ENCODE measurements at regions not wholly inside any gene's neighbourhood (a gene's known extent, or its start where the extent isn't known, plus 50 kb on each side); places are given as distances from the start of the nearest gene placed in this dataset.

DNA sequence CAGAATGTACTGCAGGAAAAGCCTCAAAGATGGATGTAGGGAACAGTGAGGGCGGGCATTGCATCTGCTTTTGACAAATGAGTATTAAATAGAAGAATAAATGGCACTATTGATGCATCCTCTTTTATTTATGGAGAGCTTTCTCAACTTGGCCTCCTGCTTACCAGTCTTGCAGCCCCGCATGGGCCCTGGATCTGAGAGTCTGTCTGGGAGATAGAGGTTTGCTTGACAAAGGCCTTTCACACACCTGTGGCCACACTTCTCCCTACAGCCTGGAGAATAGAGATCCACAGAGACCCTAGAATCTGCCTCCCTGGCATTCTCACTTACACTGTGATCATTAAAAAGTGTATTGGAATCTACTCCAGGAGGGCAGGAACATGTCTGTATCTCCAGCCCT, 203.8 kb upstream of the CDH4 start:
- TF ChIP-seq, protein P1, sequence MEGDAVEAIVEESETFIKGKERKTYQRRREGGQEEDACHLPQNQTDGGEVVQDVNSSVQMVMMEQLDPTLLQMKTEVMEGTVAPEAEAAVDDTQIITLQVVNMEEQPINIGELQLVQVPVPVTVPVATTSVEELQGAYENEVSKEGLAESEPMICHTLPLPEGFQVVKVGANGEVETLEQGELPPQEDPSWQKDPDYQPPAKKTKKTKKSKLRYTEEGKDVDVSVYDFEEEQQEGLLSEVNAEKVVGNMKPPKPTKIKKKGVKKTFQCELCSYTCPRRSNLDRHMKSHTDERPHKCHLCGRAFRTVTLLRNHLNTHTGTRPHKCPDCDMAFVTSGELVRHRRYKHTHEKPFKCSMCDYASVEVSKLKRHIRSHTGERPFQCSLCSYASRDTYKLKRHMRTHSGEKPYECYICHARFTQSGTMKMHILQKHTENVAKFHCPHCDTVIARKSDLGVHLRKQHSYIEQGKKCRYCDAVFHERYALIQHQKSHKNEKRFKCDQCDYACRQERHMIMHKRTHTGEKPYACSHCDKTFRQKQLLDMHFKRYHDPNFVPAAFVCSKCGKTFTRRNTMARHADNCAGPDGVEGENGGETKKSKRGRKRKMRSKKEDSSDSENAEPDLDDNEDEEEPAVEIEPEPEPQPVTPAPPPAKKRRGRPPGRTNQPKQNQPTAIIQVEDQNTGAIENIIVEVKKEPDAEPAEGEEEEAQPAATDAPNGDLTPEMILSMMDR (IDR thresholded peaks at IDR 0.05), result no peak
- H3K4me1 ChIP-seq (ENCODE audit: control insufficient read depth in 1 of 2, insufficient read depth in 1 of 2, low read depth in 1 of 2, low read length in 1 of 2), result no peaks in the 10 kb centered on the region
- no peaks in the 10 kb centered on the region for H3K27me3 ChIP-seq
- H3K4me3 ChIP-seq (ENCODE audit: low read depth in 1 of 2, low read length in 1 of 2), result no peak overlapping the region
- no peaks in the 10 kb centered on the region for H3K36me3 ChIP-seq
- H3K9me3 ChIP-seq, result no peaks in the 10 kb centered on the region
- no peak overlapping the region for H3K27ac ChIP-seq

DNA sequence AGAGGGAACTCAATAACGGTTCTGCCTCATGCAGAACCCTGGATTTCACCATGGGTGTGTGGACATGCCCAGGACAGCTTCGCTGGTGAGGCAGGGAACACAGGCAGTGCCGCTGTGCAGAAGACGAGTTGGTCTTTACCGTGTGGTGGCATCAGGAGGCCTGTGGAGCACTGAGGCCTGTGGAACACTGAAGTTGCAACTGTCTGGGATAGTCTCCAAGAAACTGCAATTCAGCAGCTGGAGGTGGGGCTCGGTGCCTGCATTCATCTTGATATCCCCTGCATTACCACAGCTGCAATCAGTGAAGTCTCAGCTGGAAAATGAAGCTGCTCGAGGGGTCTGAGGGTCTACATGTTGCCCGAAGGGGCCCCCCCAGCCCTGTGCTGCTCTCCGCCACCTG, 202.4 kb upstream of the CDH4 start:
- TF ChIP-seq, protein P1 (IDR thresholded peaks at IDR 0.05), result no peak
- Histone ChIP-seq H3K4me3 (ENCODE audit: low read depth in 1 of 2, low read length in 1 of 2) (no peak overlapping the region), H3K27ac (no peak overlapping the region), H3K4me1 (ENCODE audit: control insufficient read depth in 1 of 2, insufficient read depth in 1 of 2, low read depth in 1 of 2, low read length in 1 of 2) (no peaks in the 10 kb centered on the region), H3K36me3 (no peaks in the 10 kb centered on the region), H3K9me3 (no peaks in the 10 kb centered on the region), H3K27me3 (no peaks in the 10 kb centered on the region)

DNA sequence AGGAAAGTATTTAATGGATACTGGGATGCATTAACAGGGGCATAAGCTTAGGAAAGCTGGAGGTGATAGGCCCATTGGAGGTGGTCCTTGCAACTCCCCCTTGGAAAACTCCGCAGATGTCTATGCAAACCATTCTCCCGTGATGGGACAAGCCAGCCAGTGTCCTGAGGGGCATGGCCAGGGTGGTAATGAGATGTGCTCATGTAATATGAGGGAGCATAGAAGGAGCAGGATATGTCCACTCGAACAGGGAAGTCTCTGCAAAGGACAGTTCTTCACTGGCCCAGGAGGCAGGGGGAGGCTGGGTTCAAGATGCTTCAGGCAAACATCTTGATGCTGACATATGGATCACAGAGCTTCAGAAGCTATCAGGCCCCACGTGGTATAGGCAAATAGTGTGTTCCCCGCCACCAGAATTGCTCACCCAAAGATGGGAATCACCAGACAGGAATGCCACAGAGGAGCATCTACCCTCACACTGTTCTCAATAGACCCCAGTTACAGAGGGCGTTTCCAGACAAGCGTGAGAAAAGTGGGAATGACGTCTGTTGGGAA, 201.6 kb upstream of the CDH4 start:
- TF ChIP-seq, protein P1 (IDR thresholded peaks at IDR 0.05), result no peak
- no peaks in the 10 kb centered on the region for H3K4me1 ChIP-seq (ENCODE audit: control insufficient read depth in 1 of 2, insufficient read depth in 1 of 2, low read depth in 1 of 2, low read length in 1 of 2)
- H3K27me3 ChIP-seq, result no peaks in the 10 kb centered on the region
- no peaks in the 10 kb centered on the region for H3K36me3 ChIP-seq
- H3K27ac ChIP-seq, result no peak overlapping the region
- no peaks in the 10 kb centered on the region for H3K9me3 ChIP-seq
- H3K4me3 ChIP-seq (ENCODE audit: low read depth in 1 of 2, low read length in 1 of 2), result no peak overlapping the region

DNA sequence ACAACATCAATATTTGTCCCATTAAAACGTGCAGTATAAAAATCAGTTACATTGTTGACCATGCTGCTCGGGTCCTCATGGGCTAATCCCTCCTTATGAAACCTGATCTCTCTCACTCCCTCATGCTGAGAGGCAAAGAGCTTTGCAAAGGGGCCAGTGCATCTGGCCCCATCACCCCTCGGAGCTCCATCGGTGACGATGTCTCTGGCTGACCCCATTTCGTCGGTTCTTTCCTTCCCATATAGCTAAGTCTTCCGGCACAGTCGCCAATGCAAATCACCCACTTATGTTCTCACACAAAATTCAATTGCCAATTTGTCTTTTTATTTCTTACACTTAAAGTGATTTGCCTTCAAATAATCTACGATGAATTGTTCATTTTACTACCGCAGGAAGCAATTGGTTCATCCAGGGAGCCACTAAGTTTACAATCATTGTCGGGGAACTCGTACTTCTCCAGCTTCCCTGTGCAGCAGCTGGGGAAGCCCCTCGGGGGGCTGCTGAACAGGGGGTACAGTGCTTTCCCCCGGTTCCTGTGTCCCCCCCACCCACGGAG, 199.8 kb upstream of the CDH4 start:
- no peak overlapping the region for H3K4me3 ChIP-seq (ENCODE audit: low read depth in 1 of 2, low read length in 1 of 2)
- no peaks in the 10 kb centered on the region for H3K27me3 ChIP-seq
- no peak overlapping the region for H3K27ac ChIP-seq
- TF ChIP-seq, protein P1 (IDR thresholded peaks at IDR 0.05), result no peak
- H3K9me3 ChIP-seq, result no peaks in the 10 kb centered on the region
- no peaks in the 10 kb centered on the region for H3K36me3 ChIP-seq
- no peaks in the 10 kb centered on the region for H3K4me1 ChIP-seq (ENCODE audit: control insufficient read depth in 1 of 2, insufficient read depth in 1 of 2, low read depth in 1 of 2, low read length in 1 of 2)

DNA sequence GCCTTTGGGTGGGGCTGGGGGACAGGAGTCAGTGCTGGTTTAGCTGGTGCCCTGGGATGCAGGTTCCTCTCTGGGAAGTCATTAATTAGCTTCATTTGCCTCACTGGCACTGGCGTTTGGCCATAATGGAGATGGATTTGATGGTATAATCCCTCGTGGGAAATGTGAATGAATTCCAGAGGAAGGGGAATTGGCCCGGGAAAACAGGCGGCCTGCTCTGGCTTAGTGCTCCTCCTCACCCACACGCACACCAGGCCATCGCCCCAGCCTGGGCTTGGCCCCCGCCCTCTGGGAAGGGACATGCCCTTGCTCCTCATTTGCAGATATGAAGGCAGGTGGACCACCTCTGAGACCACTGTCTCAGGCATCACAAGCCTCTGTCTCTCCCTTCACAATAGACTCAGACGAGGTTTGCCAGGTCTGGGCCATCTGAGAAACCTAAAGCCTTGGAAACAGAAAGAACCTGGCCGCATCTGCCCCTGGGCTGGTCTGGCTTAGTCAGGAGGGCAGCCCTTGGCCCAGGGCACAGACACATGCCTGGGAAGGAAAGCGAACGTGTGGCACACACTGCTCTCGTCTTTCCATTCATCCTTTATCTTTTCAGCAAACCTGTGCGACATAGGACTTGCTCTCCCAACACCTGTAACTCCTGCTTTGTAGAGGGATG, 199.2 kb upstream of the CDH4 start:
- Histone ChIP-seq H3K36me3 (no peaks in the 10 kb centered on the region), H3K27me3 (no peaks in the 10 kb centered on the region), H3K27ac (no peak overlapping the region), H3K9me3 (no peaks in the 10 kb centered on the region), H3K4me1 (ENCODE audit: control insufficient read depth in 1 of 2, insufficient read depth in 1 of 2, low read depth in 1 of 2, low read length in 1 of 2) (no peaks in the 10 kb centered on the region), H3K4me3 (ENCODE audit: low read depth in 1 of 2, low read length in 1 of 2) (no peak overlapping the region)
- TF ChIP-seq, protein P1 (IDR thresholded peaks at IDR 0.05), result no peak
